WI38 (cell line): ENCODE measurements at regions not wholly inside any gene's neighbourhood (a gene's known extent, or its start where the extent isn't known, plus 50 kb on each side); places are given as distances from the start of the nearest gene placed in this dataset.
"Not testable (repeated sequence)": the region's sequence is repeated elsewhere in the genome, so short reads cannot be mapped to it uniquely, and the experiment has no call there.

Experiments used
- H3K4me3 ChIP-seq: 2 replicates; pipeline ENCODE4 v1.5.1; 2011; ENCODE audit warnings: low read depth, mild to moderate bottlenecking, control low read depth, low read length
- TF ChIP-seq, protein P1 (sequence below): IDR thresholded peaks from 2 replicates; pipeline ENCODE4 v1.5.1; 2012; ENCODE audit warnings: low read depth, mild to moderate bottlenecking, control low read depth, low read length

DNA sequence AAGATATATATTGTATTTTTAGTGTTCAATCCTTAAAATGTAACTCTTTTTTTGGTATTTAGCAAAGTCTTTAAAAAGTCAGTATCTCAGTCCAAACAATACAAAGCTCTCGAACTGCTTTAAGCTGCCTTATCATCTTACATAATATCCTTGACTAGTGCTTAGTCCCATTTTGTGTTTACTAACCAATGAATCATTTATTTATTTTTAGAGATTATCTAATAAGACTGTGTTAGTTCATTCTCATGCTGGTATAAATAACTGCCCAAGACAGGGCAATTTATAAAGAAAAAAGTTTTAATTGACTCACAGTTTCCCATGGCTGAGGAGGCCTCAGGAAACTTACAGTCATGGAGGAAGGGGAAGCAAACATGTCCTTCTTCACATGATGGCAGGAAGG lies 248.3 kb upstream of the KYNU start:
- TF ChIP-seq, protein P1, sequence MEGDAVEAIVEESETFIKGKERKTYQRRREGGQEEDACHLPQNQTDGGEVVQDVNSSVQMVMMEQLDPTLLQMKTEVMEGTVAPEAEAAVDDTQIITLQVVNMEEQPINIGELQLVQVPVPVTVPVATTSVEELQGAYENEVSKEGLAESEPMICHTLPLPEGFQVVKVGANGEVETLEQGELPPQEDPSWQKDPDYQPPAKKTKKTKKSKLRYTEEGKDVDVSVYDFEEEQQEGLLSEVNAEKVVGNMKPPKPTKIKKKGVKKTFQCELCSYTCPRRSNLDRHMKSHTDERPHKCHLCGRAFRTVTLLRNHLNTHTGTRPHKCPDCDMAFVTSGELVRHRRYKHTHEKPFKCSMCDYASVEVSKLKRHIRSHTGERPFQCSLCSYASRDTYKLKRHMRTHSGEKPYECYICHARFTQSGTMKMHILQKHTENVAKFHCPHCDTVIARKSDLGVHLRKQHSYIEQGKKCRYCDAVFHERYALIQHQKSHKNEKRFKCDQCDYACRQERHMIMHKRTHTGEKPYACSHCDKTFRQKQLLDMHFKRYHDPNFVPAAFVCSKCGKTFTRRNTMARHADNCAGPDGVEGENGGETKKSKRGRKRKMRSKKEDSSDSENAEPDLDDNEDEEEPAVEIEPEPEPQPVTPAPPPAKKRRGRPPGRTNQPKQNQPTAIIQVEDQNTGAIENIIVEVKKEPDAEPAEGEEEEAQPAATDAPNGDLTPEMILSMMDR = no peak

DNA sequence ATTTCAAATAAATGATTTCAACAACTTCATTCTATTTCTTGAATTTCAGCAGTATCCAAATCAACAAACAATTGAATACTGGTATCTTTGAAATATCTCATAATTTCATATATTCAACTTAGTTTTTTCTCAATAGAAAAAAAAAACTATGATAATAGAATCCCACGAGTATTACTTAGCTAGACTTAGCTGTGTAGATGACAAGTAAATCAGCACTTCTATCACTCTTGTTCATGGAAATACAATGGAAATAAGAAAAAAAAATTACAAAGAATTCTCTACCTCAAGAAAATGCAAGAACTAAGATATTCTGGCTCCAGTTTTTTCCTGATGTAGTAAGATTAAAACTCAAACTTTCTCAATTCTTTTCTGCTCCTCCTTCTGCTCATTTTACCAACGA lies 256.2 kb upstream of the KYNU start:
- H3K4me3 ChIP-seq = no peak overlapping the region
- TF ChIP-seq, protein P1 = no peak

More for the DNA sequence above, 248.3 kb upstream of the KYNU start:
- no peak overlapping the region for H3K4me3 ChIP-seq

DNA sequence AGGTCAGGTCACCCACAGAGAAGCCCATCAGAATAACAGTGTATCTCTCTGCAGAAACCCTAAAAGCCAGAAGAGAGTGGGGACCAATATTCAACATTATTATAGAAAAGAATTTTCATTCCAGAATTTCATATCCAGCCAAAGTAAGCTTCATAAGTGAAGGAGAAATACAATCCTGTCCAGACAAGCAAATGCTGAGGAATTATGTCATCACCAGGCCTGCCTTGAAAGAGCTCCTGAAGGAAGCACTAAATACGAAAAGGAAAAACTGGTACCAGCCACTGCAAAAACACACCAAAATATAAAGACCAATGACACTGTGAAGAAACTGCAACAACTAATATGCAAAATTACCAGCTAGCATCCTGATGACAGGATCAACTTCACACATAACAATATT lies 260.0 kb upstream of the KYNU start:
- no peak overlapping the region for H3K4me3 ChIP-seq
- TF ChIP-seq, protein P1 = no peak

DNA sequence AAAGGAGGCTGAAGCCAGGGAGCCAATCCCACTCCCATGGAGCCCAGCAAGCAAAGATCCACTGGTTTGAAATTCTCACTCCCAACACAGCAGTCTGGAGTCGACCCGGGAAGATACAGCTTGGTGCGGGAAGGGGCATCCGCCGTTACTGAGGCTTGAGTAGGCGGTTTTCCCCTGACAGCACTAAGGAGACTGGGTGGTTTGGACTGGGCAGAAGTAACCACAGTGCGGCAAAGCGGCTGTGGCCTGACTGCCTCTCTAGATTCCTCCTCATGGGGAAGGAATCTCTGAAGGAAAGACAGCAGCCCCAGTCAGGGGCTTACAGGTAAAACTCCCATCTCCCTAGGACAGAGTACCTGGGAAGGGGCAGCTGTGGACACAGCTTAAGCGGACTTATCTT lies 261.6 kb upstream of the KYNU start:
- TF ChIP-seq, protein P1 = no peak
- H3K4me3 ChIP-seq = no peak overlapping the region

DNA sequence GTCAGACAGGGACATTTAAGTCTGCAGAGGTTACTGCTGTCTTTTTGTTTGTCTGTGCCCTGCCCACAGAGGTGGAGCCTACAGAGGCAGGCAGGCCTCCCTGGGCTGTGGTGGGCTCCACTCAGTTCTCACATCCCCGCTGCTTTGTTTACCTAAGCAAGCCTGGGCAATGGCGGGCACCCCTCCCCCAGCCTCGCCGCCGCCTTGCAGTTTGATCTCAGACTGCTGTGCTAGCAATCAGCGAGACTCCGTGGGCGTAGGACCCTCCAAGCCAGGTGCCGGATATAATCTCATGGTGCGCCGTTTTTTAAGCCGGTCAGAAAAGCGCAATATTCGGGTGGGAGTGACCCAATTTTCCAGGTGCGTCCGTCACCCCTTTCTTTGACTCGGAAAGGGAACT lies 264.3 kb upstream of the KYNU start:
- H3K4me3 ChIP-seq = not testable (repeated sequence)

DNA sequence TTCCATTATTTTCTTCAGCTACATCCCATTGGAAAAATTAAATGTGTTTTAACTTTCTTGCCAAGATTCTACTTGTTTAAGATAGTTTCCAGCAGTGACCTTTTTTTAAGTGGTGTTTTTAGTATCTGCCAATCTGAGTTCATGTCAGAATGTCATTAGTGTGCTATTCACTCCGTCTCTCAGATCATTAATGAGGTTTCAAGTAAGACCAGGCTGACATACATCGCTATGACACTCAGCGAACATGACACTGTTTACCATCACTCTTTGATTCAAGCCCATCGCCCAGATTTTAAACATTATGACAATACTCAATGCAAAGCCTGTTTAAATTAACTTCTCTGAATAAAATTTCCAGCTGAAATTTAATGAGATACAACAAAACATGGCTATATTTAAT lies 272.0 kb upstream of the KYNU start:
- no peak overlapping the region for H3K4me3 ChIP-seq
- TF ChIP-seq, protein P1 = no peak

DNA sequence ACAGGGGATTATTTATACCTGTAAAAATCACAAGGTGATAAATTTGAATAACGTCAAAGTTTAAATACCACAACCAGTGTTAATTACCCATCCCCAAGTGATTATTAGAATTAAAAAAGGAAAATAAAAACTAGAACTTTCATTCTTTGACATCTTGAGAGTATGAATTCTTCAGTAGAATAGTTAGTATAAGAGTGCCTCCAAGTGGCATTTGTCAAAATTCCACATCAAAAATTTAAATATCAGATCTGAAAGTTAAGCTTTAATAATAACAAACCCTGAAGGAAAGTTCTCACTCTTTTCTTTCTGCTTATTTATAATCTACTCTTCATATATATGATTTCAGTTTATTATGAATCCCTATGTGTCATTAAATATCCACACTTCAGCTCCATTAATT lies 273.7 kb upstream of the KYNU start:
- TF ChIP-seq, protein P1 = no peak; the same call in 1 of the 2 replicates

DNA sequence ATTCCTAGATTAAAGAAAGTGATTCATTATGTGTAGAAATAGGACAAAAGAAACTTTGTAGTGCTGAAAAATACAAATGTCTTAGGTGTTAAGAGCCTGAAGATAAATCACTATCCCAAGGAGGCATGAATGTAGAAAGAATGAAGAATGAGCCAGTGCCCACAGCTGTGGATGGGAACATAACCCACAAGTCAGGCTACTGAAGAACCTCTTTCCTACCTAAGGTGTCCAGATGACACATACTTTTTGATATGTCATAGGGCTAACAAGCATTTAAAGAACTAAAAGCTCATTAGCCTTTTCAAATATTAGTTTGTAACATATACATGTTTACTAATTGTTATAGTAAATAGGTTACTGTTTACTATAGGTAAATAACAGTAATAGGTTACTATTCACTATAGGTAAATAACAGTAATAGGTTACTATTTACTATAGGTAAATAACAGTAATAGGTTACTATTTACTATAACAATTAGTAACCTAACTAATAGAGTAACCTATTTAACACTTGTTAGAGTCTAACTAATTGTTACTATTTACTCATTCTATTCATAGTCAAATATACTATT lies 275.0 kb upstream of the KYNU start:
- H3K4me3 ChIP-seq = no peak overlapping the region

More for the DNA sequence above, 273.7 kb upstream of the KYNU start:
- H3K4me3 ChIP-seq = no peak overlapping the region

More for the DNA sequence above, 275.0 kb upstream of the KYNU start:
- TF ChIP-seq, protein P1 = no peak
